ENCODE measurements at regions not wholly inside any gene's neighbourhood (a gene's known extent, or its start where the extent isn't known, plus 50 kb on each side); places are given as distances from the start of the nearest gene placed in this dataset.
A peak's percentile ranks its signal among the peaks of the same experiment; 100 is the strongest.
"Not testable (repeated sequence)": the region's sequence is repeated elsewhere in the genome, so short reads cannot be mapped to it uniquely, and the experiment has no call there.

DNA sequence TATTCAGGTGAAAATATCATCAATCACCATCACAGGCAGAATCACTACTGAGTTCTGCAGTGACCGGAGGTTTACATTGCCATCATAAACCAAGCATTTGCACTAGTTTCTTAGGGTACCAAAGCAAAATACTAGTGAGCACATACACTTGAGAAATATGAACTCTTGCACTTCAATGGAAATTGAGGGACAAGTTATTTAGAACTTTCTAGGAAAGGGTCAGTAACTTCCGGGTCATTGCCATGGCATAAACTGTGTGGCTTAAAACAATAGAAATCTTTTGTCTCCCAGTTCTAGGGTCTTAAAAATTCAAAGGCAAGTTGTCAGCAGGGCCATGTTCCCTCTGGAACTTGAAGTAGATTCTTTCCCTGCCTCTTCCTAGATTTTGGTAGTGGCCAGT, 197.5 kb downstream of the ZC3H11B start:
- Mint-ChIP-seq H3K9me3 (no peaks in the 10 kb centered on the region), H3K27me3 (no peaks in the 10 kb centered on the region), H3K4me3 (no peak overlapping the region), H3K27ac (no peak overlapping the region), H3K4me1 (no peaks in the 10 kb centered on the region)
- ATAC-seq (no peak), DNase-seq (no peak)

DNA sequence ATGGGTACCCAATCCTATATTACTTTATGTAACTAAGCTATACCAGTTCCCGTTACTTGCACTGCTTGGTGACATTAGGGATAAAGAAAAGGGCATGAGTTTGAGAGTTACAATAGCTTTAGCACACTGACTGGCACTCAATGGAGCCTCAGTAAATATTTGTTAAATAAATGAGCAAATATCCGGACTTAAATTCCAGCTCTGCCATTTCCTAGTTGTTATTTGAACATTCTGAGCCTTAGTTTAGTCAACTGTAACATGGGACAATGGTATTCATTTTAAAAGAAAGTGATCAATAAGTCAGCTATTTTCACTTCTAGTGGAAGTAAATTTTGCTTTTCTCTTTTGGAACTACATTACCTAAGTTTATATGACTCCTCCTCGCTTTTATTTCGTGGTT, 198.7 kb downstream of the ZC3H11B start:
- ATAC-seq (no peak), DNase-seq (no peak)
- Mint-ChIP-seq H3K27ac (no peak overlapping the region), H3K4me1 (no peaks in the 10 kb centered on the region), H3K9me3 (no peaks in the 10 kb centered on the region), H3K4me3 (no peak overlapping the region), H3K27me3 (no peaks in the 10 kb centered on the region)

- H3K4me3 Mint-ChIP-seq = no peak overlapping the region
Measured at GRCh38 chr1:219413536-219413935, 199.4 kb downstream of the ZC3H11B start.

DNA sequence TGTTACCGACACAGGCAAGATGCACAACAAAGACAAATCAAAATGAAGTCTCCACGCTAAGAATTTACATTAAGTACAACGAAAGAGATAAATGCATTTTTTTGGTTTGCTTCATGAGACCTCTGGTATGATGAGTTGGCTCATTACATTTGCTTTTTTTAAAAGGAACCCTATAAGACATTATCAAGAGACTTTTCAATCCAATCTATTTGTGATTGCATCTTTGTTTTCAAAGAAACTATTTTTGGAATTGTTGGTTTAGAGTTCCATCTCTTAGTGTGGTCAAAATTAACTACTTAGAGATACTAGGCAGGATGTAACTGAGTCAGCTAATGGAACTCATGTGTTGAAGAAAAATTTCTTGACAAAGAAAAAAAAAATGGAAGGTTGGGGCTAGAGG, 200.1 kb downstream of the ZC3H11B start:
- H3K27ac Mint-ChIP-seq = no peak overlapping the region
- no peak overlapping the region for H3K4me3 Mint-ChIP-seq
- ATAC-seq (no peak), DNase-seq (no peak)
- no peaks in the 10 kb centered on the region for H3K9me3 Mint-ChIP-seq
- no peaks in the 10 kb centered on the region for H3K27me3 Mint-ChIP-seq
- H3K4me1 Mint-ChIP-seq = no peaks in the 10 kb centered on the region

More at GRCh38 chr1:219413536-219413935, 199.4 kb downstream of the ZC3H11B start:
- DNase-seq = no peak
- Mint-ChIP-seq H3K27me3 (no peaks in the 10 kb centered on the region), H3K9me3 (no peaks in the 10 kb centered on the region), H3K4me1 (no peaks in the 10 kb centered on the region), H3K27ac (no peak overlapping the region)
- no peak for ATAC-seq

DNA sequence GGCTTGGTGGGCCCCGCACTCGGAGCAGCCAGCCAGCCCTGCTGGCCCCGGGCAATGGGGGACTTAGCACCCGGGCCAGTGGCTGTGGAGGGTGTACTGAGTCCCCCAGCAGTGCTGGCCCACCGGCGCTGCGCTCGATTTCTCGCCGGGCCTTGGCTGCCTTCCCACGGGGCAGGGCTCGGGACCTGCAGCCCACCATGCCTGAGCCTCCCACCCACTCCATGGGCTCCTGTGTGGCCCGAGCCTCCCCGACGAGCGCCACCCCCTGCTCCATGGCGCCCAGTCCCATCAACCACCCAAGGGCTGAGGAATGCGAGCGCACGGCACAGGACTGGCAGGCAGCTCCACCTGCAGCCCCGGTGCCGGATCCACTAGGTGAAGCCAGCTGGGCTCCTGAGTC, 202.2 kb downstream of the ZC3H11B start:
- not testable (repeated sequence) for H3K27ac Mint-ChIP-seq, ATAC-seq, H3K4me1 Mint-ChIP-seq, DNase-seq, H3K4me3 Mint-ChIP-seq, H3K9me3 Mint-ChIP-seq, H3K27me3 Mint-ChIP-seq

DNA sequence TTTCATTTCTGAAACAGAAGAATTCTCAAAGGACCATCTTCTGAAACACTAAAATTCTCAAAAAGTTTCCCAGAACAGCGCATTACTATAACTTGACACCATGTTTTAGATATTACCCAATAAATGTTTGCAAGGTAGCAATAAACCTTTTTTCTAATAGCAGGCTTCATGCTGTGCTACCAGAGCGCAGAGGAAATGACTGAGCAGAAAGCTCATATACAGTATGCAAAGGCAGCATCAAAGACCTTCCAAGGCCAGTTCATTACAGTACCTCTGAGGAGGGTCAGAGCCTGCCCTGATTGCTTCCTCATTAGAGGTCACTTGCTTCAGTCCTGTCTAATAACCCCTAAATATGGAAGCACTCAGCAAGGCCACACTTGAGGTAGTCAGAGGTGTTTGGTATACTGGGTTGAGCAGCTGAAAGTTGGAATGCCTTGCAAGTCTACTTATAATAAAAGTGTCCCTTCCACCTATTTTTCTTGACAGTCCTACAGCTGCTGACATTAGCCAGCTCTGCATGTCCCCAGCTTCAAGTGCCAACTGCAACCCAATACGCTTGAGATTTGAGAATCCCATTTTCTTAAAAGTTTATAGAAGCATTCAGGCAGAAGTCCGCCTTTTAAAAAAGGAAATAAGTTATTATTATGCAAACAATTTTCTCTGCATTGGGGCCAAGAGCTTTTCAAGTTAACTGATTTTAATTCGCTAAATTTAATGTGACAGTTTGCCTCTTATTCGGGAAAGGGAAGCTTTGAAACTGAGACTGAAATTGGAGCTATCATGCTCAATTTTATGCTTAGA, 207.2 kb downstream of the ZC3H11B start:
- Mint-ChIP-seq H3K4me3 (no peak overlapping the region), H3K27me3 (peaks cover under 1% of the 10 kb centered on the region), H3K27ac (no peak overlapping the region), H3K4me1 (no peaks in the 10 kb centered on the region), H3K9me3 (no peaks in the 10 kb centered on the region)
- ATAC-seq = no peak
- no peak for DNase-seq

GRCh38 chr1:219404629-219405028, 208.3 kb downstream of the ZC3H11B start:
- no peak overlapping the region for H3K4me3 Mint-ChIP-seq

GRCh38 chr1:219402925-219403324, 210.0 kb downstream of the ZC3H11B start:
- H3K4me3 Mint-ChIP-seq = no peak overlapping the region

More at GRCh38 chr1:219404629-219405028, 208.3 kb downstream of the ZC3H11B start:
- Mint-ChIP-seq H3K27ac (no peak overlapping the region), H3K4me1 (no peaks in the 10 kb centered on the region), H3K27me3 (peaks cover 9% of the 10 kb centered on the region), H3K9me3 (no peaks in the 10 kb centered on the region)
- ATAC-seq (no peak), DNase-seq (no peak)

GRCh38 chr1:219401724-219402625, 210.9 kb downstream of the ZC3H11B start:
- ATAC-seq (no peak), DNase-seq (no peak)
- peaks cover 8 to 21% of the 10 kb centered on the region in 2 donors for H3K9me3 Mint-ChIP-seq
- H3K4me1 Mint-ChIP-seq = no peaks in the 10 kb centered on the region
- H3K4me3 Mint-ChIP-seq = no peak overlapping the region
- H3K27ac Mint-ChIP-seq = no peak overlapping the region
- H3K27me3 Mint-ChIP-seq = peaks cover 9% of the 10 kb centered on the region

More at GRCh38 chr1:219402925-219403324, 210.0 kb downstream of the ZC3H11B start:
- Mint-ChIP-seq H3K9me3 (peaks cover 5 to 15% of the 10 kb centered on the region in 2 donors), H3K4me1 (no peaks in the 10 kb centered on the region), H3K27ac (no peak overlapping the region), H3K27me3 (peaks cover 9% of the 10 kb centered on the region)
- ATAC-seq (no peak), DNase-seq (no peak)

GRCh38 chr1:219399446-219399845, 213.5 kb downstream of the ZC3H11B start:
- peaks cover 28 to 38% of the 10 kb centered on the region in 2 donors for H3K9me3 Mint-ChIP-seq
- ATAC-seq (no peak), DNase-seq (no peak)
- no peak overlapping the region for H3K4me3 Mint-ChIP-seq
- H3K27ac Mint-ChIP-seq = no peak overlapping the region
- H3K27me3 Mint-ChIP-seq = peaks cover 9% of the 10 kb centered on the region
- no peaks in the 10 kb centered on the region for H3K4me1 Mint-ChIP-seq

GRCh38 chr1:219398815-219399396, 214.0 kb downstream of the ZC3H11B start:
- Mint-ChIP-seq H3K27ac (no peak overlapping the region), H3K4me3 (no peak overlapping the region), H3K9me3 (peaks cover 28 to 38% of the 10 kb centered on the region in 2 donors), H3K27me3 (peaks cover 9% of the 10 kb centered on the region), H3K4me1 (no peaks in the 10 kb centered on the region)
- DNase-seq (no peak), ATAC-seq (peak; percentile 46)

- H3K27ac Mint-ChIP-seq = no peak overlapping the region
- no peak for ATAC-seq
- H3K4me3 Mint-ChIP-seq = no peak overlapping the region
Measured at GRCh38 chr1:219397511-219397910, 215.4 kb downstream of the ZC3H11B start.

GRCh38 chr1:219391297-219391696, 217.6 kb downstream of the LYPLAL1 start:
- no peak for ATAC-seq
- DNase-seq = no peak
- H3K27me3 Mint-ChIP-seq = no peaks in the 10 kb centered on the region
- H3K9me3 Mint-ChIP-seq = peaks cover 16 to 17% of the 10 kb centered on the region in 2 donors
- H3K4me1 Mint-ChIP-seq = no peaks in the 10 kb centered on the region
- H3K4me3 Mint-ChIP-seq = no peak overlapping the region
- no peak overlapping the region for H3K27ac Mint-ChIP-seq

More at GRCh38 chr1:219397511-219397910, 215.4 kb downstream of the ZC3H11B start:
- Mint-ChIP-seq H3K9me3 (peaks cover 28 to 43% of the 10 kb centered on the region in 2 donors), H3K4me1 (no peaks in the 10 kb centered on the region), H3K27me3 (peaks cover 9% of the 10 kb centered on the region)
- DNase-seq = no peak

GRCh38 chr1:219387211-219387610, 213.5 kb downstream of the LYPLAL1 start:
- no peaks in the 10 kb centered on the region for H3K4me1 Mint-ChIP-seq
- H3K9me3 Mint-ChIP-seq = peaks cover 0 to 4% of the 10 kb centered on the region in 2 donors
- no peak overlapping the region for H3K27ac Mint-ChIP-seq
- DNase-seq (no peak), ATAC-seq (no peak)
- H3K27me3 Mint-ChIP-seq = no peaks in the 10 kb centered on the region
- no peak overlapping the region for H3K4me3 Mint-ChIP-seq

GRCh38 chr1:219385787-219386427, 212.2 kb downstream of the LYPLAL1 start:
- H3K4me3 Mint-ChIP-seq = no peak overlapping the region
- peak; percentile 22 to 24 for DNase-seq
- H3K27ac Mint-ChIP-seq = no peak overlapping the region
- H3K9me3 Mint-ChIP-seq = no peaks in the 10 kb centered on the region
- no peaks in the 10 kb centered on the region for H3K27me3 Mint-ChIP-seq
- H3K4me1 Mint-ChIP-seq = no peaks in the 10 kb centered on the region
- ATAC-seq = peak; percentile 68

All from stimulated activated naive CD8-positive, alpha-beta T cell treated with anti-CD3 and anti-CD28 coated beads, Interleukin-15, amount 100 ng/mL, for 72 hours (primary cell).